NCI-H774 (cell line): ENCODE measurements at regions not wholly inside any gene's neighbourhood (a gene's known extent, or its start where the extent isn't known, plus 50 kb on each side); places are given as distances from the start of the nearest gene placed in this dataset.

ENCODE experiments used
- DNase-seq: peaks from one replicate; lab custom pipeline; 2025; lab: John Stamatoyannopoulos, UW

GRCh38 chr2:57943315-57943714, 103.3 kb upstream of the VRK2 start:
- no peak for DNase-seq

GRCh38 chr2:57947398-57947797, 99.2 kb upstream of the VRK2 start:
- no peak for DNase-seq

- no peak for DNase-seq
Observed at GRCh38 chr2:57954020-57954419, 92.6 kb upstream of the VRK2 start.

GRCh38 chr2:57957238-57957637, 89.4 kb upstream of the VRK2 start:
- no peak for DNase-seq

- DNase-seq, result no peak
Observed at GRCh38 chr2:57959390-57959789, 87.2 kb upstream of the VRK2 start.

GRCh38 chr2:57962861-57963260, 83.7 kb upstream of the VRK2 start:
- no peak for DNase-seq

GRCh38 chr2:57965219-57965618, 81.4 kb upstream of the VRK2 start:
- DNase-seq, result no peak

GRCh38 chr2:57965961-57966360, 80.6 kb upstream of the VRK2 start:
- DNase-seq, result no peak

- no peak for DNase-seq
Observed at GRCh38 chr2:57973621-57974186, 72.9 kb upstream of the VRK2 start.

- DNase-seq, result no peak
Observed at GRCh38 chr2:57979158-57979557, 67.4 kb upstream of the VRK2 start.

- no peak for DNase-seq
Observed at GRCh38 chr2:57981083-57981768, 65.4 kb upstream of the VRK2 start.

GRCh38 chr2:57987835-57988573, 58.6 kb upstream of the VRK2 start:
- DNase-seq, result no peak

- DNase-seq, result no peak
Observed at GRCh38 chr2:57990118-57990725, 56.4 kb upstream of the VRK2 start.
